Stimulated activated CD8-positive, alpha-beta memory T cell treated with anti-CD3 and anti-CD28 coated beads, Interleukin-12 subunit alpha, Interleukin-12 subunit beta, amount 100 ng/mL, for 24 hours (primary cell): ENCODE measurements at regions not wholly inside any gene's neighbourhood (a gene's known extent, or its start where the extent isn't known, plus 50 kb on each side); places are given as distances from the start of the nearest gene placed in this dataset.

Source experiments
- DNase-seq: peaks from one replicate; pipeline ENCODE4 v3.0.0-alpha.2; 2020; ENCODE audit errors: extremely low read depth

GRCh38 chr15:39269821-39270220 is 311.1 kb upstream of the THBS1 start:
- no peak for DNase-seq

GRCh38 chr15:39270221-39270855 is 310.5 kb upstream of the THBS1 start:
- no peak for DNase-seq

GRCh38 chr15:39270934-39271333 is 309.9 kb upstream of the THBS1 start:
- DNase-seq = no peak

- DNase-seq = no peak
Measured at GRCh38 chr15:39272901-39273300, 308.0 kb upstream of the THBS1 start.

GRCh38 chr15:39273717-39274411 is 307.0 kb upstream of the THBS1 start:
- DNase-seq = no peak

- DNase-seq = no peak
Measured at GRCh38 chr15:39275066-39275465, 305.8 kb upstream of the THBS1 start.

GRCh38 chr15:39279311-39279710 is 301.6 kb upstream of the THBS1 start:
- DNase-seq = no peak

GRCh38 chr15:39281094-39281493 is 299.8 kb upstream of the THBS1 start:
- DNase-seq = no peak

GRCh38 chr15:39282663-39283208 is 298.1 kb upstream of the THBS1 start:
- no peak for DNase-seq

- no peak for DNase-seq
Measured at GRCh38 chr15:39283531-39283930, 297.3 kb upstream of the THBS1 start.

- no peak for DNase-seq
Measured at GRCh38 chr15:39285071-39285470, 295.8 kb upstream of the THBS1 start.

GRCh38 chr15:39285663-39286062 is 295.2 kb upstream of the THBS1 start:
- DNase-seq = no peak

GRCh38 chr15:39286706-39287105 is 294.2 kb upstream of the THBS1 start:
- DNase-seq = no peak

- no peak for DNase-seq
Measured at GRCh38 chr15:39287322-39288195, 293.3 kb upstream of the THBS1 start.

GRCh38 chr15:39290711-39291435 is 290.0 kb upstream of the THBS1 start:
- DNase-seq = no peak

GRCh38 chr15:39291690-39292089 is 289.2 kb upstream of the THBS1 start:
- DNase-seq = no peak

- DNase-seq = no peak
Measured at GRCh38 chr15:39296955-39297354, 283.9 kb upstream of the THBS1 start.

- DNase-seq = no peak
Measured at GRCh38 chr15:39298271-39298962, 282.5 kb upstream of the THBS1 start.

GRCh38 chr15:39299486-39300267 is 281.2 kb upstream of the THBS1 start:
- DNase-seq = no peak

GRCh38 chr15:39300451-39301153 is 280.3 kb upstream of the THBS1 start:
- DNase-seq = no peak
